ENCODE measurements at regions not wholly inside any gene's neighbourhood (a gene's known extent, or its start where the extent isn't known, plus 50 kb on each side); places are given as distances from the start of the nearest gene placed in this dataset.

- Histone ChIP-seq H3K27ac (ENCODE audit: low read depth, low read length) (peak overlapping the region; percentile 90), H3K9me3 (ENCODE audit: control insufficient read depth in 2 of 3, low read length in 3 of 3) (no peaks in the 10 kb centered on the region), H3K4me3 (ENCODE audit: low read length) (peak overlapping the region; percentile 64), H3K4me1 (ENCODE audit: control insufficient read depth in 2 of 2, insufficient read depth in 2 of 2, low read length in 2 of 2) (peaks cover 47 to 48% of the 10 kb centered on the region in 2 donors), H3K27me3 (ENCODE audit: control insufficient read depth in 2 of 2, insufficient read depth in 2 of 2, low read length in 2 of 2) (no peaks in the 10 kb centered on the region), H3K36me3 (ENCODE audit: control insufficient read depth in 2 of 3, insufficient read depth in 3 of 3, low read length in 3 of 3) (no peaks in the 10 kb centered on the region)
- ChIA-PET CTCF (interaction anchor here (0.6 to 5.8 kb wide), 11 partner anchors 23 to 142 kb away, joined by 3 to 39 read pairs (median 4); no protein-coding TSS in a partner anchor), POLR2A (interaction anchor here (0.6 to 6.8 kb wide), 26 partner anchors 8 to 160 kb away, joined by 3 to 188 read pairs (median 10); partner anchors contain the start of genes ARF6 and NEMF)
- H3K4me3 Mint-ChIP-seq, result peak overlapping the region; percentile 74 to 95 (median 90)
- peak overlapping the region; percentile 90 to 99 (median 98) for H3K27ac Mint-ChIP-seq
- H3K36me3 Mint-ChIP-seq, result peaks cover 0 to 6% (median 0%) of the 10 kb centered on the region in 5 donors
- peaks cover 0 to 1% (median 0%) of the 10 kb centered on the region in 11 donors for H3K9me3 Mint-ChIP-seq
- H3K4me1 Mint-ChIP-seq, result peaks cover 40 to 71% (median 63%) of the 10 kb centered on the region in 7 donors
- peak; percentile 62 for ATAC-seq
- intact Hi-C loops (cut with micrococcal nuclease), result loop anchor here (1.0 to 5.0 kb wide), 12 partner anchors 37 to 381 kb away; partner anchors contain the start of genes SOS2 (in 2 of the 2), DMAC2L (in 1 of the 2), KLHDC2 (in 1 of the 2) and L2HGDH (in 1 of the 2)
- DNase-seq, result peak; percentile 63 to 84 (median 69)
- H3K27me3 Mint-ChIP-seq, result no peaks in the 10 kb centered on the region
These were observed 110.5 kb downstream of the ARF6 start for GRCh38 chr14:50003213-50004021.

- Mint-ChIP-seq H3K4me3 (no peak overlapping the region), H3K36me3 (peaks cover 4 to 21% (median 15%) of the 10 kb centered on the region in 5 donors), H3K9me3 (peaks cover 0 to 1% (median 0%) of the 10 kb centered on the region in 11 donors), H3K27ac (peak overlapping the region in 2 of 9 donors; percentile 24 to 80), H3K27me3 (no peaks in the 10 kb centered on the region), H3K4me1 (peaks cover 22 to 58% (median 42%) of the 10 kb centered on the region in 7 donors)
- Histone ChIP-seq H3K9me3 (ENCODE audit: control insufficient read depth in 2 of 3, low read length in 3 of 3) (no peaks in the 10 kb centered on the region), H3K27ac (ENCODE audit: low read depth, low read length) (no peak overlapping the region), H3K4me1 (ENCODE audit: control insufficient read depth in 2 of 2, insufficient read depth in 2 of 2, low read length in 2 of 2) (peaks cover 24% of the 10 kb centered on the region in 2 donors), H3K4me3 (ENCODE audit: low read length) (no peak overlapping the region), H3K36me3 (ENCODE audit: control insufficient read depth in 2 of 3, insufficient read depth in 3 of 3, low read length in 3 of 3) (no peaks in the 10 kb centered on the region), H3K27me3 (ENCODE audit: control insufficient read depth in 2 of 2, insufficient read depth in 2 of 2, low read length in 2 of 2) (no peaks in the 10 kb centered on the region)
- CTCF ChIA-PET, result no interaction called here
- intact Hi-C loops (cut with micrococcal nuclease), result no loop called here
- no peak for ATAC-seq
- no peak for DNase-seq
- POLR2A ChIA-PET, result interaction anchor here (1.4 kb wide), 1 partner anchor 32 kb away, joined by 3 read pairs; no protein-coding TSS in a partner anchor
These were observed 110.2 kb downstream of the VCPKMT start for GRCh38 chr14:50006141-50006540.

GRCh38 chr14:50007123-50007903 is 109.1 kb downstream of the VCPKMT start:
- Histone ChIP-seq H3K27me3 (ENCODE audit: control insufficient read depth in 2 of 2, insufficient read depth in 2 of 2, low read length in 2 of 2) (no peaks in the 10 kb centered on the region), H3K27ac (ENCODE audit: low read depth, low read length) (no peak overlapping the region), H3K4me1 (ENCODE audit: control insufficient read depth in 2 of 2, insufficient read depth in 2 of 2, low read length in 2 of 2) (peaks cover 14 to 15% of the 10 kb centered on the region in 2 donors), H3K36me3 (ENCODE audit: control insufficient read depth in 2 of 3, insufficient read depth in 3 of 3, low read length in 3 of 3) (no peaks in the 10 kb centered on the region), H3K4me3 (ENCODE audit: low read length) (no peak overlapping the region), H3K9me3 (ENCODE audit: control insufficient read depth in 2 of 3, low read length in 3 of 3) (no peaks in the 10 kb centered on the region)
- intact Hi-C loops (cut with micrococcal nuclease), result no loop called here
- Mint-ChIP-seq H3K36me3 (peaks cover 4 to 25% (median 16%) of the 10 kb centered on the region in 5 donors), H3K4me3 (no peak overlapping the region), H3K27ac (peak overlapping the region in 2 of 9 donors; percentile 38 to 77), H3K4me1 (peaks cover 12 to 49% (median 31%) of the 10 kb centered on the region in 7 donors), H3K9me3 (peaks cover 0 to 1% (median 0%) of the 10 kb centered on the region in 11 donors), H3K27me3 (no peaks in the 10 kb centered on the region)
- ChIA-PET POLR2A (interaction anchor here (1.1 to 1.8 kb wide), 4 partner anchors 11 to 144 kb away, joined by 3 to 8 read pairs (median 5); no protein-coding TSS in a partner anchor), CTCF (interaction anchor here (0.5 kb wide), 1 partner anchor 43 kb away, joined by 3 read pairs; no protein-coding TSS in a partner anchor)
- no peak for DNase-seq
- no peak for ATAC-seq

- peaks cover 5 to 51% (median 23%) of the 10 kb centered on the region in 7 donors for H3K4me1 Mint-ChIP-seq
- H3K27ac ChIP-seq (ENCODE audit: low read depth, low read length), result no peak overlapping the region
- H3K27me3 Mint-ChIP-seq, result no peaks in the 10 kb centered on the region
- no peak overlapping the region for H3K4me3 ChIP-seq (ENCODE audit: low read length)
- CTCF ChIA-PET, result interaction anchor here (0.6 kb wide), 1 partner anchor 147 kb away, joined by 3 read pairs; no protein-coding TSS in a partner anchor
- no peaks in the 10 kb centered on the region for H3K36me3 ChIP-seq (ENCODE audit: control insufficient read depth in 2 of 3, insufficient read depth in 3 of 3, low read length in 3 of 3)
- H3K4me3 Mint-ChIP-seq, result no peak overlapping the region
- H3K36me3 Mint-ChIP-seq, result peaks cover 4 to 28% (median 16%) of the 10 kb centered on the region in 5 donors
- peaks cover 6 to 8% of the 10 kb centered on the region in 2 donors for H3K4me1 ChIP-seq (ENCODE audit: control insufficient read depth in 2 of 2, insufficient read depth in 2 of 2, low read length in 2 of 2)
- intact Hi-C loops (cut with micrococcal nuclease), result no loop called here
- DNase-seq, result no peak
- ATAC-seq, result no peak
- POLR2A ChIA-PET, result interaction anchor here (0.7 to 1.8 kb wide), 2 partner anchors 10 to 53 kb away, joined by 3 to 8 read pairs; no protein-coding TSS in a partner anchor
- peaks cover 0 to 1% (median 0%) of the 10 kb centered on the region in 11 donors for H3K9me3 Mint-ChIP-seq
- no peaks in the 10 kb centered on the region for H3K27me3 ChIP-seq (ENCODE audit: control insufficient read depth in 2 of 2, insufficient read depth in 2 of 2, low read length in 2 of 2)
- no peaks in the 10 kb centered on the region for H3K9me3 ChIP-seq (ENCODE audit: control insufficient read depth in 2 of 3, low read length in 3 of 3)
- H3K27ac Mint-ChIP-seq, result peak overlapping the region in 2 of 9 donors; percentile 53 to 67
These were observed 107.8 kb downstream of the VCPKMT start for GRCh38 chr14:50008562-50008961.

GRCh38 chr14:50008974-50009373 is 107.4 kb downstream of the VCPKMT start:
- peaks cover 4 to 28% (median 16%) of the 10 kb centered on the region in 5 donors for H3K36me3 Mint-ChIP-seq
- Histone ChIP-seq H3K9me3 (ENCODE audit: control insufficient read depth in 2 of 3, low read length in 3 of 3) (no peaks in the 10 kb centered on the region), H3K27me3 (ENCODE audit: control insufficient read depth in 2 of 2, insufficient read depth in 2 of 2, low read length in 2 of 2) (no peaks in the 10 kb centered on the region), H3K4me3 (ENCODE audit: low read length) (no peak overlapping the region), H3K4me1 (ENCODE audit: control insufficient read depth in 2 of 2, insufficient read depth in 2 of 2, low read length in 2 of 2) (peaks cover 2 to 5% of the 10 kb centered on the region in 2 donors), H3K27ac (ENCODE audit: low read depth, low read length) (no peak overlapping the region), H3K36me3 (ENCODE audit: control insufficient read depth in 2 of 3, insufficient read depth in 3 of 3, low read length in 3 of 3) (no peaks in the 10 kb centered on the region)
- ChIA-PET POLR2A (interaction anchor here (0.6 to 1.0 kb wide), 4 partner anchors 13 to 95 kb away, joined by 3 to 4 read pairs (median 3); no protein-coding TSS in a partner anchor), CTCF (interaction anchor here (0.7 to 1.1 kb wide), 2 partner anchors 40 to 144 kb away, joined by 3 read pairs; no protein-coding TSS in a partner anchor)
- H3K4me3 Mint-ChIP-seq, result no peak overlapping the region
- intact Hi-C loops (cut with micrococcal nuclease), result no loop called here
- DNase-seq (no peak), ATAC-seq (peak; percentile 34)
- H3K27me3 Mint-ChIP-seq, result no peaks in the 10 kb centered on the region
- peaks cover 0 to 1% (median 0%) of the 10 kb centered on the region in 11 donors for H3K9me3 Mint-ChIP-seq
- peaks cover 5 to 50% (median 21%) of the 10 kb centered on the region in 7 donors for H3K4me1 Mint-ChIP-seq
- H3K27ac Mint-ChIP-seq, result peak overlapping the region in 2 of 9 donors; percentile 53 to 67

GRCh38 chr14:50010752-50011151 is 105.6 kb downstream of the VCPKMT start:
- ATAC-seq (no peak), DNase-seq (no peak)
- Mint-ChIP-seq H3K9me3 (no peaks in the 10 kb centered on the region), H3K36me3 (peaks cover 4 to 22% (median 16%) of the 10 kb centered on the region in 5 donors), H3K4me3 (no peak overlapping the region), H3K27me3 (no peaks in the 10 kb centered on the region), H3K27ac (peak overlapping the region in 1 of 9 donors; percentile 52), H3K4me1 (peaks cover 13 to 46% (median 16%) of the 10 kb centered on the region in 7 donors)
- Histone ChIP-seq H3K4me3 (ENCODE audit: low read length) (no peak overlapping the region), H3K9me3 (ENCODE audit: control insufficient read depth in 2 of 3, low read length in 3 of 3) (no peaks in the 10 kb centered on the region), H3K27me3 (ENCODE audit: control insufficient read depth in 2 of 2, insufficient read depth in 2 of 2, low read length in 2 of 2) (no peaks in the 10 kb centered on the region), H3K36me3 (ENCODE audit: control insufficient read depth in 2 of 3, insufficient read depth in 3 of 3, low read length in 3 of 3) (no peaks in the 10 kb centered on the region), H3K27ac (ENCODE audit: low read depth, low read length) (no peak overlapping the region), H3K4me1 (ENCODE audit: control insufficient read depth in 2 of 2, insufficient read depth in 2 of 2, low read length in 2 of 2) (no peaks in the 10 kb centered on the region)
- POLR2A ChIA-PET, result interaction anchor here (1.1 kb wide), 1 partner anchor 16 kb away, joined by 3 read pairs; no protein-coding TSS in a partner anchor
- CTCF ChIA-PET, result interaction anchor here (0.6 to 0.9 kb wide), 2 partner anchors 94 to 148 kb away, joined by 4 read pairs; no protein-coding TSS in a partner anchor
- intact Hi-C loops (cut with micrococcal nuclease), result no loop called here

All from naive thymus-derived CD4-positive, alpha-beta T cell (primary cell).